ENCODE measurements at regions not wholly inside any gene's neighbourhood (a gene's known extent, or its start where the extent isn't known, plus 50 kb on each side); places are given as distances from the start of the nearest gene placed in this dataset.

DNA sequence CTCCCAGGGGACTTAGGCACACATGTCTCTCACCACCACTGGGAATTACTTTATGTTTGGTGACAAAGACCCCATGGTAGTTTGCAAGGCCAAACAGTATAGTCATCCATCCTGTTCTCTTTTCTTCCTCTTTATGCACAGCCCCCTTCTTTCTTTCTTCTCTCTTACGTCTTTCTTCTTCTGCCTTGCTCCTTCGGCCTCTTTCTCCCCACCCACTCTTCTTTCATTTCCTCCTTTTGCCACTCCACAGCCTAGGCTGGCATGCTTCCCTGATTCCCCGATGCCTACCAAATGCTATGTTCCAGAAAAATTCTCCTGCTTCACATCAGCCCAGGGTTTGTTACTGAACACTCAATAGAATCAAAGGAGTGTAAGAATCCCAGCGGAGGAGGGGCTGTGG is 62.4 kb upstream of the MKLN1 start:
- DNase-seq (ENCODE audit: low read depth): no peak

DNA sequence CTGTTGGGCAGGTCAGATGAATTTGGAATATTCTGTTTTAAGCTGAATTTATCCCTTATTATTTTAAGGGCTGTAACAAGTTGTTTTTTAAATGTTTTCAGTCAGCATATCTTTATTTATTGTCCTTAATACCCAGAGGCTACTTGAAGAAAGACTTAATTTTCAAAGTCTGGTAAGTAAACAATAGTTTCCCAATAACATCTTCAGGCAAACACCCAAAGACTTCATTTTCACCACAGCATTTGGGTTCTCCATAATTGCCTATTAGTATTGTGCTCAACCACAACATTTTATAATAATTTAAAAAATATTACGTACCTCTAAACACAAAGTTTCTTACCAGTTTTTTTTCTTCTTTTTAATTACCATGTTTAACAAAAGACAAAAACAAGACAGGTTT is 60.0 kb upstream of the MKLN1 start:
- DNase-seq (ENCODE audit: low read depth): no peak

DNA sequence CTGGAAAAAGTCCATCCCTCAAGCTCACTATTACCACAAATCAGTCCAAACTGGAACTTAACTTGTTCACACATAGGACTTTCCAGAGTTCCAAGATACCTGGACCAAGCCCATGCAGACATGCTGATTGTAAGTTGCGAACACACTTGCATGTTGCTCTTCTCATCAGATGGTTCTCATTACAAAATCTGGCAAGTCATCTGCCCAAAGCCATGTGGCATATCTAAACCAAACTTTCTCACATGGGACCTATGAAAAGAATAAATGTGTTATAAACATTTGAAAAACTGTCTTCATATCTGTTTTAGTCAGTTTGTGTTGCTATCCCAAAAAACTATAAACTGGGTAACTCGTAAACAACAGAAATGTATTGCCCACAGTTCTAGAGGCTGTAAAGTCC is 58.8 kb upstream of the MKLN1 start:
- no peak for DNase-seq (ENCODE audit: low read depth)

DNA sequence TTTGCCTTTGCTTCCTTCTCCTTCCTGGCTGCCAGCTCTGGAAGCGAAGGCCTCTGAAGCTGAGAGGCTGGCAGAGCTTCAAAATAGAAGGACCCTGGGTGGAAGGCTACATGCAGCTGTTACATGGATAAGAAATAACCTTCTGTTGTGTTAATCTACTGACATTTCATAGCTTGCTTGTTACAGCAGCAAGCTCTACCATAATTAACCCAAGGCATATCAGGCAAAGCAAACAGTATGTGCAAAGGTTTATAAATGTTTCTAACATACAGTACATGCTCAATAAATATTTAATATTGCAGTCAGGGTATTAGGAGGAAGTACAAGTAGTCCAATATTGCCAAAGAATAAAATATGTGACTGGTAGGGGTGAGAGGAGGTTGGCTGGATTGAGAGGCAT is 55.6 kb upstream of the MKLN1 start:
- DNase-seq (ENCODE audit: low read depth): no peak

DNA sequence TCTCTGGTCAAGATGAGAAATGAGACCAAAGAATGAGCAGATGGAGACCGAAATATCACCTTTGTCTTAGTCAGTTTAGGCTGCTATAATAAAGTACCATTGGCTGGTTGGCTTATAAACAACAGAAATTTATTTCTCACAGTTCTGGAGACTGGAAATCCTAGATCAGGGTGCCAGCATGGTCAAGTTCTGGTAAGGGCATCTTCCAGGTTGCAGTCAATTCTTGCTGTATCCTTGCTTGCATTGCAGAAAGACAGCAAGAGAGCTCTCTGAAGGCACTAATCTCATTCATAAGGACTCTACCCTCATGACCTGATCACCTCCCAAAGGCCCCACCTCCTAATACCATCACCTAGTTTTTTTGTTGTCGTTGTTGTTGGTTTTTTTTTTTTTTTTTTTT is 52.7 kb upstream of the MKLN1 start:
- no peak for DNase-seq (ENCODE audit: low read depth)

DNA sequence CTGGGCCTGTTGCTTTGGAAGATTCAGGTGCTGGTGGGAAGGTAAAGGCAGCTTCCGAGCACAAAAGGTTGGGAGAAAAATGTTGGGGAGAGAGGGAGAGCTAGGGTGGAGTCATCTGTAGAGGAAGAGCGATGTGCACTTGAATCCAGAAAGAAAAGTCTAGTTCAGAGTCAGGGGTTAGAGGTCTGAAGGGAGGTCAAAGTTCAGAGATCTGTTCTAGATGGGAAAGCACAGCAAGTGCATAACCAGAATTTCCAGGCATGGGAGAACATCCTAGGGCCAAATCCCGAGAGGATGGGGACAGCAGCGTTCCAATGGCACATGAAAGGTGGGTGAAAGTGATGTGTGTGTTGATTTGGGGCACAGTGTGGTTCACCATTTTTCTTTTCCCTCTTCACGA is 51.5 kb upstream of the MKLN1 start:
- no peak for DNase-seq (ENCODE audit: low read depth)

DNA sequence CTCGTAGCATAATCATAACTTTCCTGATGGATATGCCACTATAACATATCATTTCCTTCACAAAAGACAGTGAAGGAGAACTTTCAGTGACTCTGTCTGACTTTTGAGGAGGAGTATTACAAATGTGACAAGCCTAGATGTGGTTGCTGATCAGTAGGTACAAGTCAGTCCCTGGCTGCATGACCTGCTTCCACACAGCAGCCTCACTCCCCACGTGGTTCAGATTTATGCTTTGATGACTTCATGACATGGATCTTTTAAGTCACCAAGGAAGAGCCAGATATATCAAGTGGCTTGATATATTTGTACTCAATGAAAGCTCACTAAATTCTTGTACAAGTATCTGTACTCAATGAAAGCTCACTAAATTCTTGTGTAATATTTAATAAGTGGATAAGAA is 50.9 kb upstream of the MKLN1 start:
- no peak for DNase-seq (ENCODE audit: low read depth)

Data from stimulated activated CD8-positive, alpha-beta memory T cell treated with anti-CD3 and anti-CD28 coated beads, Interleukin-7, amount 100 ng/mL, for 24 hours (primary cell).